ENCODE measurements at regions not wholly inside any gene's neighbourhood (a gene's known extent, or its start where the extent isn't known, plus 50 kb on each side); places are given as distances from the start of the nearest gene placed in this dataset.

- DNase-seq, result no peak
These were observed 158.1 kb downstream of the METTL4 start for GRCh38 chr18:2412996-2413751.

GRCh38 chr18:2414235-2414634 lies 157.1 kb downstream of the METTL4 start:
- DNase-seq, result no peak

GRCh38 chr18:2415656-2416055 lies 155.6 kb downstream of the METTL4 start:
- DNase-seq, result no peak

- no peak for DNase-seq
These were observed 153.3 kb downstream of the METTL4 start for GRCh38 chr18:2417861-2418610.

GRCh38 chr18:2420367-2420766 lies 150.9 kb downstream of the METTL4 start:
- no peak for DNase-seq

GRCh38 chr18:2423761-2424160 lies 147.5 kb downstream of the METTL4 start:
- DNase-seq, result no peak

- DNase-seq, result no peak
These were observed 146.9 kb downstream of the METTL4 start for GRCh38 chr18:2424420-2424819.

GRCh38 chr18:2425426-2426317 lies 145.6 kb downstream of the METTL4 start:
- no peak for DNase-seq

- no peak for DNase-seq
These were observed 141.1 kb downstream of the METTL4 start for GRCh38 chr18:2430191-2430590.

- DNase-seq, result no peak
These were observed 139.5 kb downstream of the METTL4 start for GRCh38 chr18:2431806-2432205.

GRCh38 chr18:2433366-2433765 lies 137.9 kb downstream of the METTL4 start:
- DNase-seq, result no peak

- DNase-seq, result no peak
These were observed 129.8 kb downstream of the METTL4 start for GRCh38 chr18:2441544-2441943.

- DNase-seq, result no peak
These were observed 129.3 kb downstream of the METTL4 start for GRCh38 chr18:2442006-2442405.

- DNase-seq, result no peak
These were observed 128.5 kb downstream of the METTL4 start for GRCh38 chr18:2442726-2443275.

GRCh38 chr18:2444201-2444875 lies 127.0 kb downstream of the METTL4 start:
- no peak for DNase-seq

GRCh38 chr18:2448565-2449151 lies 122.6 kb downstream of the METTL4 start:
- no peak for DNase-seq

GRCh38 chr18:2451556-2451955 lies 119.7 kb downstream of the METTL4 start:
- DNase-seq, result no peak

GRCh38 chr18:2459886-2460285 lies 111.4 kb downstream of the METTL4 start:
- no peak for DNase-seq

GRCh38 chr18:2466978-2467377 lies 104.3 kb downstream of the METTL4 start:
- no peak for DNase-seq

- DNase-seq, result no peak
These were observed 103.3 kb downstream of the METTL4 start for GRCh38 chr18:2468051-2468450.

GRCh38 chr18:2471523-2471922 lies 99.8 kb downstream of the METTL4 start:
- DNase-seq, result no peak

GRCh38 chr18:2478662-2479061 lies 92.6 kb downstream of the METTL4 start:
- DNase-seq, result no peak

Measured in NCI-H345 (cell line).